SH-SY5Y (cell line): ENCODE measurements at regions not wholly inside any gene's neighbourhood (a gene's known extent, or its start where the extent isn't known, plus 50 kb on each side); places are given as distances from the start of the nearest gene placed in this dataset.

Experiments used
- GATA2 ChIP-seq: IDR thresholded peaks from 2 replicates; pipeline ENCODE4 v1.6.1; 2011; ENCODE audit warnings: mild to moderate bottlenecking, low read depth, low read length
- GATA3 ChIP-seq: IDR thresholded peaks from 2 replicates; pipeline ENCODE4 v1.6.1; 2011; ENCODE audit warnings: low read depth, mild to moderate bottlenecking, low read length, moderate library complexity

DNA sequence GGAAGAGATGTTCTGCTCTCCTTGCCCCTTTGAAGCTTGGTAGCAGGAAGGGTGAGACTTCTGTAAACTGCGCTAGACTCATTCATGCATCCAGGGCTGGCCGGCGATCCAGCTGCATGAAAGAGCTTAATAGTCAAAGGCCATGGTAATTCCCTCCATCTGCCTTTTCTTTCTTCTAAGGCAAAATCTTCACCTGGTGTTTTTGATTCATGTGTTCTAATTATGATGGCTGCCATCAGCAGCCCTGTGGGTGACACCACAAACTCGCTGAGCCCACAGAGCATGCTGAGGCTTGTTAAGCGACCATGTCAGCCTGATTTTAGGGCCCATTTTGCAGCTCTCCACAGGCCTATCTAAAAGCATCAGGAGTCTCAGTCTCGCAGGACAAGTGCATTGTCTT is 450.1 kb upstream of the TENM3 start:
- no peak for TF ChIP-seq GATA2
- no peak for TF ChIP-seq GATA3
